ENCODE measurements at regions not wholly inside any gene's neighbourhood (a gene's known extent, or its start where the extent isn't known, plus 50 kb on each side); places are given as distances from the start of the nearest gene placed in this dataset.

- intact Hi-C loops (cut with micrococcal nuclease), result no loop called here
- WGBS (ENCODE audit: insufficient coverage), result 93% methylated on average over 3 of the region's 13 CpGs
- no peak overlapping the region for H3K4me3 Mint-ChIP-seq
These were observed 62.1 kb downstream of the ERICH4 start for GRCh38 chr19:41505105-41505504.

GRCh38 chr19:41510484-41510883, 65.5 kb upstream of the CEACAM21 start:
- no peak overlapping the region for H3K27ac ChIP-seq (ENCODE audit: low read length)
- intact Hi-C loops (cut with micrococcal nuclease), result no loop called here
- Mint-ChIP-seq H3K27ac (no peak overlapping the region), H3K36me3 (no peaks in the 10 kb centered on the region), H3K4me1 (no peaks in the 10 kb centered on the region), H3K27me3 (ENCODE audit: low read depth in 2 of 2) (peaks cover 48 to 62% of the 10 kb centered on the region in 2 donors), H3K4me3 (no peak overlapping the region), H3K9me3 (no peaks in the 10 kb centered on the region)
- 72% methylated on average over 5 of the region's 12 CpGs for WGBS (ENCODE audit: insufficient coverage)
- no peak for TF ChIP-seq CTCF (IDR thresholded peaks at IDR 0.05)
- no peaks in the 10 kb centered on the region for H3K36me3 ChIP-seq (ENCODE audit: control insufficient read depth, insufficient read depth, low read length)
- H3K4me1 ChIP-seq (ENCODE audit: control insufficient read depth, insufficient read depth, low read length), result no peaks in the 10 kb centered on the region
- no peak for DNase-seq
- peaks cover 9% of the 10 kb centered on the region for H3K27me3 ChIP-seq (ENCODE audit: control insufficient read depth, insufficient read depth, low read length)
- ATAC-seq, result no peak
- no peak overlapping the region for H3K4me3 ChIP-seq (ENCODE audit: low read length)
- H3K9me3 ChIP-seq (ENCODE audit: control insufficient read depth, insufficient read depth, low read length), result no peaks in the 10 kb centered on the region

More at GRCh38 chr19:41505105-41505504, 62.1 kb downstream of the ERICH4 start:
- no peak for ATAC-seq
- no peaks in the 10 kb centered on the region for H3K4me1 ChIP-seq (ENCODE audit: control insufficient read depth, insufficient read depth, low read length)
- H3K4me3 ChIP-seq (ENCODE audit: low read length), result no peak overlapping the region
- TF ChIP-seq CTCF (IDR thresholded peaks at IDR 0.05), result no peak
- Mint-ChIP-seq H3K4me1 (no peaks in the 10 kb centered on the region), H3K27me3 (ENCODE audit: low read depth in 2 of 2) (peaks cover 45 to 56% of the 10 kb centered on the region in 2 donors), H3K36me3 (no peaks in the 10 kb centered on the region), H3K9me3 (no peaks in the 10 kb centered on the region), H3K27ac (no peak overlapping the region)
- H3K9me3 ChIP-seq (ENCODE audit: control insufficient read depth, insufficient read depth, low read length), result no peaks in the 10 kb centered on the region
- no peak overlapping the region for H3K27ac ChIP-seq (ENCODE audit: low read length)
- no peaks in the 10 kb centered on the region for H3K36me3 ChIP-seq (ENCODE audit: control insufficient read depth, insufficient read depth, low read length)
- DNase-seq, result no peak
- no peaks in the 10 kb centered on the region for H3K27me3 ChIP-seq (ENCODE audit: control insufficient read depth, insufficient read depth, low read length)

- no peaks in the 10 kb centered on the region for H3K9me3 ChIP-seq (ENCODE audit: control insufficient read depth, insufficient read depth, low read length)
- no peak overlapping the region for H3K4me3 ChIP-seq (ENCODE audit: low read length)
- no peak overlapping the region for H3K4me3 Mint-ChIP-seq
- DNase-seq (no peak), ATAC-seq (peak in 1 of 3 donors; percentile 15)
- H3K4me1 ChIP-seq (ENCODE audit: control insufficient read depth, insufficient read depth, low read length), result peaks cover 1% of the 10 kb centered on the region
- no peak overlapping the region for H3K27ac Mint-ChIP-seq
- H3K36me3 ChIP-seq (ENCODE audit: control insufficient read depth, insufficient read depth, low read length), result no peaks in the 10 kb centered on the region
- WGBS (ENCODE audit: insufficient coverage), result 100% methylated on average over 4 of the region's 8 CpGs
- no peaks in the 10 kb centered on the region for H3K9me3 Mint-ChIP-seq
- no peaks in the 10 kb centered on the region for H3K36me3 Mint-ChIP-seq
- TF ChIP-seq CTCF (IDR thresholded peaks at IDR 0.05), result no peak
- peaks cover 47 to 59% of the 10 kb centered on the region in 2 donors for H3K27me3 Mint-ChIP-seq (ENCODE audit: low read depth in 2 of 2)
- peaks cover 9% of the 10 kb centered on the region for H3K27me3 ChIP-seq (ENCODE audit: control insufficient read depth, insufficient read depth, low read length)
- peaks cover 0 to under 1% of the 10 kb centered on the region in 2 donors for H3K4me1 Mint-ChIP-seq
- no peak overlapping the region for H3K27ac ChIP-seq (ENCODE audit: low read length)
- intact Hi-C loops (cut with micrococcal nuclease), result no loop called here
These were observed 64.3 kb upstream of the CEACAM21 start for GRCh38 chr19:41511628-41512027.

- WGBS (ENCODE audit: insufficient coverage), result 82% methylated on average over 25 of the region's 25 CpGs
- H3K27ac Mint-ChIP-seq, result no peak overlapping the region
- Histone ChIP-seq H3K4me1 (ENCODE audit: control insufficient read depth, insufficient read depth, low read length) (peaks cover 5% of the 10 kb centered on the region), H3K27ac (ENCODE audit: low read length) (no peak overlapping the region), H3K36me3 (ENCODE audit: control insufficient read depth, insufficient read depth, low read length) (no peaks in the 10 kb centered on the region), H3K4me3 (ENCODE audit: low read length) (no peak overlapping the region), H3K27me3 (ENCODE audit: control insufficient read depth, insufficient read depth, low read length) (peaks cover 13% of the 10 kb centered on the region), H3K9me3 (ENCODE audit: control insufficient read depth, insufficient read depth, low read length) (no peaks in the 10 kb centered on the region)
- H3K9me3 Mint-ChIP-seq, result no peaks in the 10 kb centered on the region
- H3K27me3 Mint-ChIP-seq (ENCODE audit: low read depth in 2 of 2), result peaks cover 43 to 60% of the 10 kb centered on the region in 2 donors
- intact Hi-C loops (cut with micrococcal nuclease), result no loop called here
- H3K4me3 Mint-ChIP-seq, result no peak overlapping the region
- ATAC-seq, result no peak
- no peak for TF ChIP-seq CTCF (IDR thresholded peaks at IDR 0.05)
- no peaks in the 10 kb centered on the region for H3K36me3 Mint-ChIP-seq
- no peak for DNase-seq
- peaks cover 4 to 6% of the 10 kb centered on the region in 2 donors for H3K4me1 Mint-ChIP-seq
These were observed 60.8 kb upstream of the CEACAM21 start for GRCh38 chr19:41515015-41515652.
